ENCODE measurements at regions not wholly inside any gene's neighbourhood (a gene's known extent, or its start where the extent isn't known, plus 50 kb on each side); places are given as distances from the start of the nearest gene placed in this dataset.

- CTCF ChIA-PET, result no interaction called here
- H3K27me3 Mint-ChIP-seq (ENCODE audit: low read depth), result no peaks in the 10 kb centered on the region
- intact Hi-C loops (cut with micrococcal nuclease), result no loop called here
Measured at GRCh38 chr12:28129031-28129430, 61.2 kb upstream of the CCDC91 start.

GRCh38 chr12:28130234-28130624, 60.0 kb upstream of the CCDC91 start:
- no peaks in the 10 kb centered on the region for H3K9me3 Mint-ChIP-seq

More at GRCh38 chr12:28129031-28129430, 61.2 kb upstream of the CCDC91 start:
- Mint-ChIP-seq H3K36me3 (ENCODE audit: low read depth) (no peaks in the 10 kb centered on the region), H3K9me3 (no peaks in the 10 kb centered on the region), H3K4me3 (no peak overlapping the region), H3K4me1 (ENCODE audit: low read depth) (peaks cover 2% of the 10 kb centered on the region), H3K27ac (no peak overlapping the region)
- DNase-seq, result no peak

GRCh38 chr12:28130625-28131598, 59.3 kb upstream of the CCDC91 start:
- Mint-ChIP-seq H3K27ac (no peak overlapping the region), H3K4me1 (ENCODE audit: low read depth) (peaks cover 2% of the 10 kb centered on the region), H3K9me3 (no peaks in the 10 kb centered on the region), H3K4me3 (no peak overlapping the region), H3K36me3 (ENCODE audit: low read depth) (no peaks in the 10 kb centered on the region), H3K27me3 (ENCODE audit: low read depth) (no peaks in the 10 kb centered on the region)
- intact Hi-C loops (cut with micrococcal nuclease), result no loop called here
- DNase-seq, result no peak
- CTCF ChIA-PET, result interaction anchor here (0.6 kb wide), 1 partner anchor 19 kb away, joined by 3 read pairs; no protein-coding TSS in a partner anchor

More at GRCh38 chr12:28130234-28130624, 60.0 kb upstream of the CCDC91 start:
- no peak overlapping the region for H3K27ac Mint-ChIP-seq
- DNase-seq, result no peak
- intact Hi-C loops (cut with micrococcal nuclease), result no loop called here
- H3K4me1 Mint-ChIP-seq (ENCODE audit: low read depth), result peaks cover 2% of the 10 kb centered on the region
- no peak overlapping the region for H3K4me3 Mint-ChIP-seq
- CTCF ChIA-PET, result interaction anchor here (0.6 kb wide), 1 partner anchor 18 kb away, joined by 3 read pairs; no protein-coding TSS in a partner anchor
- H3K27me3 Mint-ChIP-seq (ENCODE audit: low read depth), result no peaks in the 10 kb centered on the region
- H3K36me3 Mint-ChIP-seq (ENCODE audit: low read depth), result no peaks in the 10 kb centered on the region

GRCh38 chr12:28132398-28132797, 57.9 kb upstream of the CCDC91 start:
- Mint-ChIP-seq H3K27me3 (ENCODE audit: low read depth) (no peaks in the 10 kb centered on the region), H3K27ac (no peak overlapping the region), H3K4me1 (ENCODE audit: low read depth) (peaks cover 2% of the 10 kb centered on the region), H3K36me3 (ENCODE audit: low read depth) (no peaks in the 10 kb centered on the region), H3K9me3 (no peaks in the 10 kb centered on the region), H3K4me3 (no peak overlapping the region)
- CTCF ChIA-PET, result no interaction called here
- intact Hi-C loops (cut with micrococcal nuclease), result no loop called here
- no peak for DNase-seq

GRCh38 chr12:28135801-28136439, 54.3 kb upstream of the CCDC91 start:
- intact Hi-C loops (cut with micrococcal nuclease), result no loop called here

GRCh38 chr12:28137414-28137813, 52.8 kb upstream of the CCDC91 start:
- Mint-ChIP-seq H3K4me3 (no peak overlapping the region), H3K9me3 (no peaks in the 10 kb centered on the region), H3K27me3 (ENCODE audit: low read depth) (peaks cover 2% of the 10 kb centered on the region), H3K36me3 (ENCODE audit: low read depth) (no peaks in the 10 kb centered on the region), H3K27ac (no peak overlapping the region), H3K4me1 (ENCODE audit: low read depth) (no peaks in the 10 kb centered on the region)
- intact Hi-C loops (cut with micrococcal nuclease), result no loop called here
- no peak for DNase-seq
- CTCF ChIA-PET, result interaction anchor here (0.7 kb wide), 1 partner anchor 99 kb away, joined by 4 read pairs; no protein-coding TSS in a partner anchor

More at GRCh38 chr12:28135801-28136439, 54.3 kb upstream of the CCDC91 start:
- CTCF ChIA-PET, result no interaction called here
- DNase-seq, result no peak
- Mint-ChIP-seq H3K27ac (no peak overlapping the region), H3K27me3 (ENCODE audit: low read depth) (peaks cover 2% of the 10 kb centered on the region), H3K4me1 (ENCODE audit: low read depth) (peaks cover 2% of the 10 kb centered on the region), H3K4me3 (no peak overlapping the region), H3K36me3 (ENCODE audit: low read depth) (no peaks in the 10 kb centered on the region), H3K9me3 (no peaks in the 10 kb centered on the region)

- intact Hi-C loops (cut with micrococcal nuclease), result no loop called here
- DNase-seq, result no peak
- Mint-ChIP-seq H3K9me3 (no peaks in the 10 kb centered on the region), H3K27ac (no peak overlapping the region), H3K4me1 (ENCODE audit: low read depth) (no peaks in the 10 kb centered on the region), H3K27me3 (ENCODE audit: low read depth) (peaks cover 2% of the 10 kb centered on the region), H3K4me3 (no peak overlapping the region), H3K36me3 (ENCODE audit: low read depth) (no peaks in the 10 kb centered on the region)
- CTCF ChIA-PET, result no interaction called here
Measured at GRCh38 chr12:28140404-28140803, 49.9 kb upstream of the CCDC91 start.

Measured in activated naive CD4-positive, alpha-beta T cell treated with anti-CD3 and anti-CD28 coated beads for 36 hours (primary cell).